ENCODE measurements at regions not wholly inside any gene's neighbourhood (a gene's known extent, or its start where the extent isn't known, plus 50 kb on each side); places are given as distances from the start of the nearest gene placed in this dataset.

DNA sequence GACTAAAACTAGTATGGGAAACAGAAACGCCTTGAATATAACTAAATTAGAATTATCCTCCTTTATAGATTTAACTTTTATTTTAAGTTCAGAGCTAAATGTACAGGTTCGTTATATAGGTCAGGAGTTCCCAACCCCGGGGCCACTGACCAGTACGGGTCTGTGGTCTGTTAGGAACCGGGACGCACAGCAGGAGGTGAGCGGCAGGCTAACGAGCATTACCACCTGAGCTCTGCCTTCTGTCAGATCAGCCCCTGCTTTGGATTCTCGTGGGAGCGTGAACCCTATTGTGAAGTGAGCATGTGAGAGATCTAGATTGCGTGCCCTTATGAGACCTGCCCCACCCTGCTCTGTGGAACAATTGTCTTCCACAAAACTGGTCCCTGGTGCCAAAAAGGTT is 51.0 kb downstream of the FAT4 start:
- no peak for DNase-seq

DNA sequence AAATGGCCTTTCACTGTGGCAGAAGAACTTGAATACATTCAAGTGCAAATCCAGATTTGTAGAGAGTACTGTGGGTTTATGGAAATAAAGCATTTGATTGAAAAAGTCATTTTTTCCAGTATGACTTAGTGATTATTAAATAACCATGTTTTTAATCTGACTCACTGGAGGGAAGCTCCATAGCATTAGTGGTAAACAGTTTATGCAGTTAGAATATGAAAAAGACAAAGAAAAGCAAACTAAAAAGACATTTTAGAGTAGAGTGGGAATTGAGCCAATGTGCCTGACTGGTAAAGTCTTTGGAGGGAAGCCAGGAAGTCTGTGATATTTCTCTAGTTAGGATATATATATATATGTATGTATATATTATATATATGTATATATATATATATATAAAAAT is 53.4 kb downstream of the FAT4 start:
- DNase-seq, result no peak

DNA sequence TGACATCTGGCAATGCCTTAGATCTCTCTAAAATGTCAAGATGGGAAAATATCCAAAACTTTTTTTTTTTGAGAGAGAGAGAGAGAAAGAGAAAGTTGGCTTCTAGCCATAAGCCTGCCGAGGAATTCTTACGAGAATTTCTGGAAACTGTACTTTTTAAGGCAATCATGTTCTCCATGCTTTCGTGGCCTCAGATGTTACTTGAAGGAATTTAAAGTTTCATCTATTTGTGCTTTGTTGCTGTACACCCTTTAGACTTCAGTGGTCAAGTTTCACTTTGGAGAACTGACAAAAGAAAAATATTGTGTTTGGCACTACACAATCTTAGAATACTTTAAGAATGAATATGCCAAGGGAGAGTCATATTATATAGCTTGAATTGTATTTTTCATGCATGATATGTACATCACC is 53.9 kb downstream of the FAT4 start:
- no peak for DNase-seq

DNA sequence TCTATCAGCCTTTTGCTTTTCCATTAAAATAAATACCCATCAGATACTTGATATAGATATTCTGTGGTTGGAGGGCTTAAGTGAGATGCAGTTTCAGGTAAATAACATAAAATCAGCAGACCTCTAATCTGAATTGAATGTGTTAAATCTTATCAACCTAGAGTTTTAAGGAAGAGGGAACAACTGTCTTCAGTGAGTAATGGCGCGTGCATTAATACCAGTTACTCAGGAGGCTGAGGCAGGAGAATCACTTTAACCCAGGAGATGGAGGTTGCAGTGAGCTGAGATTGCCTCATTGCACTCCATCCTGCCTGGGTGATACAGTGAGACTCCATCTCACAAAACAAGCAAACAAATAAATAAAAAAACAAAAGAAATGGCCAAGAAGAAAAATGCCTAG is 54.3 kb downstream of the FAT4 start:
- no peak for DNase-seq

DNA sequence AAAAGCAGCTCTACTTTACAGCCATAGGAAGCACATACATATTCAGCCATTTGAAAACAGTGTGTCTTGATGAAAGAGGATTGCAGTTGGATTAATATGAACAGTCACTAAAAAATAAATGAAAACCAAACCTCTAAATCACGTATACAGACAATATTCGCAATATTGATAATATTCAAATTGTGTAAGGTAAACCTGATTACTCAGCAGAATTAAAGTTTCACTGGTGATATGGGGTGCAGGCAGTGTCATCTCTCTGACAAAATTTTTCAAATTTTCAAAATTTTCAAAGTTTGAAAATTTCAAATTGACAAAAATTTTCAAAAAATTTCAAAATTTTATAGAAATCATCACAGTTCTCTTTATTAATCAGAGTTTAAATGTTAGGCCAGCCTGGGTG is 55.7 kb downstream of the FAT4 start:
- no peak for DNase-seq

GRCh38 chr4:125382995-125383394 is 68.2 kb downstream of the FAT4 start:
- no peak for DNase-seq

DNA sequence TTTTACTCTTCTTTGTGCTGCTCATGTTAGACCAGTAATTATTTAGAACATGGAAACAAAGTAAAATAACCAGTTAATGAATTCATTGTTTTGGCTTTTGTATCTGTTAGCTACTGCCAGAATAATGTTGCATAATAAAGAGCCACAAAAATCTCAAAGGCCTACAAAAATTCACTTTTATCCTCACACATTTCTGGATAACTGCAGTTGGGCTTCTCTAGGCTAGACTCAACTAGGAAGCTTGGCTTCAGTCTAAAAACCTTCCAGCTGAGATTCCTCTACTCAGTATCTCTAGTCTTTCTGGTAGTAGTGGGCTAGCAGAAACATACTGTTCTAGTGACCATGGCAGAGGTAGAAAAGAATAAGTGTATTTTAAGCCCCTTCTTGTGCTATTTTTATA is 73.0 kb downstream of the FAT4 start:
- no peak for DNase-seq

- no peak for DNase-seq
These were observed 73.9 kb downstream of the FAT4 start for GRCh38 chr4:125388613-125389012.

- DNase-seq, result no peak
These were observed 75.0 kb downstream of the FAT4 start for GRCh38 chr4:125389713-125390112.

DNA sequence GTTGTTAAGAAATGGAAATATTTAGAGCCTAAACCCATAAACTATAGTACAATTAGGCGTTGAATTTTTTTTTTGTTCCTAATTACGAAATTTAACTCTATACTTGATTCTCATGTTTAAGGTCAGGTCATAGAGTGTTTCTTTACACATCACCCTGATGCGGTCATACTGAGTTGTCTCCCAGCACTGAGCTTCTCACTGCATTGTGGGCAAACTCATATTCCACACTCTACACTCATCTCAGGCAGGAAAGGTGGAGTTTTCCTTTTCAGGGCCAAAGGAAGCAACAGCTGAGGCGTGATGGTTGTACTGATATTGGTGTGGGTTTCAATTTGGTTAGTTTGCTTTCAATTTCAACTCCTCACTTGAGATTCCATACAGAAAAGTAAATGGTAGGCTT is 75.4 kb downstream of the FAT4 start:
- DNase-seq, result no peak

GRCh38 chr4:125390727-125391126 is 76.0 kb downstream of the FAT4 start:
- DNase-seq, result no peak

GRCh38 chr4:125392694-125393093 is 77.9 kb downstream of the FAT4 start:
- DNase-seq, result no peak

GRCh38 chr4:125393825-125394224 is 79.1 kb downstream of the FAT4 start:
- no peak for DNase-seq

DNA sequence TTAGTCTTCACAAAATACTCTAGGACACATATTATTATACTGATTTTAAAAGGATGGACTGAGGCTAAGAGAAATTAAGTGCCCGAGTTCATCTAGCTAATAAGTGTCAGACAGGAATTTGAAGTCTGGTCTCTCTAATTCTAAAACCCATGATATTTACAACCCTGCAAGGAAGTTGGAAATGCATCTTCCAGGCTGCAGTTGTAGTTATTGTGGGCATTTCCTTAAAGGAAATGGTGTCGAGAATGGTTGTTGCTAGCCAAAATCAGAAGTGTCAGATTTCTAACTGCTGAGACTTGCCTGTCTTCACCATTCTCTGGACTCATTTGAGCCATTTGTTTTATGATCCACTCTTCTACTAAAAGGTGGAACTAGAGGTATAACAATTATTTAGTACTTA is 82.5 kb downstream of the FAT4 start:
- peak in 1 of 2 experiments; percentile 1 for DNase-seq

- DNase-seq, result no peak
These were observed 83.7 kb downstream of the FAT4 start for GRCh38 chr4:125398263-125399002.

DNA sequence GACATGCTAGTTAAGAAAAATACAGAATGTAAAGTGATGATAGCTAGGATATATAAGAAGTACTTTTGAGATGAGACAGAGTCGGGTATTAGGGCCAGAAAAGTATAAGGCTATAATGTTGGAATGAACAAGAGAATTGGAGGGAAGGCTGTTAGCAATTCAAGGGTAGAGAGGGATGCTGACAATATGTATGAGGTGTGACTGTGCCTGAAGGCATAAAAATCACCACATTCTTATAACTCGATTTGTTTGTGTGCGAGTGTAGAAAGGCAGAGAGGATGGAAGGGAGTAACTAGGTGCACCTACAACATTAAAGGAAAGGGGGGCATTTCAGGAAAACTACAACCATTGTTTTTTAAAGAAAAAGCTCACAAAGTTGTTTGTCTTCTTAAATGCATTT is 86.0 kb downstream of the FAT4 start:
- no peak for DNase-seq

DNA sequence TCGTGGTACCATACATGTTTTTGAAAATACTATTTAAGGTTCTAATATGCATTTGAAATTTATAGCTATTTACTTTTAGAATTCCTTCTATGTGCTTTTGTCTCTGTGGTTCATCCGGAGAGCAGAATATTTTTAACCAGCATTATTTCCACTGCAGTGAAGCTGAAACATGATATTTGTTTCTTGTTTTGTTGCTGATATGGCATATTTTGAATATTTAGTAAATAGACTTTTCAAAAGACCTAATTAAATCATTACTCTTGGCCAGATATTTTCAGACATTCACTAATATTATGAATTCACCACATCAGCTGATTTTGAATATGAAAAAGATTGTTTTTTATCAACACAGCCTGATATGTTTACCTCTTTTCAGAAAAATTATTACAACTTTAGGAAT is 87.0 kb downstream of the FAT4 start:
- no peak for DNase-seq

GRCh38 chr4:125420526-125420925 is 105.8 kb downstream of the FAT4 start:
- no peak for DNase-seq

DNA sequence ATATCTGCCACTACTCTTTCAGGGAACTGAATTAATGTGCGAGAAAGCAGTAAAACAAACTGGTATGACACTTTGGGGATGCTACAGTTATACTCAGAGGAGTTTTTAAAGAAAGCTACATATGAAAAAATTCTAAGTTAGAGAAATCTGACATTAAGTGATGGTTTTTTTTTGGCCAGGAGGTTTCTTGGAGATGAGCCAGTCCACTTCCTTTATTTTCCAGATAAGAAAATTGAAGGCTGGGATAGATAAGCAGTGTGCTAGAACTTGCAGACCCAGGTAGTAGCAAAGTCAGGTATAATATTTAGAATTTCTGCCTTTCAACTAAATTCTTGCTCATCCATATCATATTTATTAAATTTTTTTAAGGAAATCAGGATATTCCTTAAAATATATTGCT is 106.8 kb downstream of the FAT4 start:
- no peak for DNase-seq

GRCh38 chr4:125423124-125423523 is 108.4 kb downstream of the FAT4 start:
- DNase-seq, result no peak

DNA sequence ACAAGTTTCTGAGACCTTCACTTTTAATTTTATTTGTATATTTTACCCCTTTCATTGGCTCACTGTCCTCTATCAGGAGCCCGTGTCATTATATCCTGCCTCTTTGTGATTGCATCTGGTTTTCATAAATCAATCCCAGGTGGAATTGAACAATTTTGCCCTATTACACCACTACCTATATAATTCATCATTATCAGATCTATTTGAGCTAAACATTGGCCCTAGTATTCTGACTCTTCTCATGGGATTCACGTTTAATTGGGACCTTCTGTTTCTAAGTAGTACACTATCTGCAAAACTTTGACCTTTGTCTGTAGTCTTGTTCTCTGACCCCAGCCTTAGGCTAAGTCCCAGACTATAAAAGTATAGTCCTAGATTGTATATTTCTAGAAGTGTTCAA is 114.1 kb downstream of the FAT4 start:
- no peak for DNase-seq

DNA sequence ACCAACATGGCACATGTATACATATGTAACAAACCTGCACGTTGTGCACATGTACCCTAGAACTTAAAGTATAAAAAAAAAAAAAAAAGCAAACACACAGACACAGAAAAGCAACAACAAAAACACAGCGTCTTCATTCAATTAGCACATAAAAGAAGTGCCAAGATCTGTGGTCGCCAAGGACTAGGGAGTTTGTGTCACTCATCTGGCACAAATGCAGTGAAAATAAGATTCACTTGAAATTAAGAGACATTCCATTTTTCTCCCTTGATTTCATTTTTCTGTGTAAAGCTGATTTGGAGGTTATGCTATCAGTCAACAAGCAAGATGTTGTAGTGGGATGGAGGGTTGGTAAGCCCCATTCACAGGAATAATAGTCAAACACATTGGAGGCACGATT is 115.3 kb downstream of the FAT4 start:
- DNase-seq, result no peak

DNA sequence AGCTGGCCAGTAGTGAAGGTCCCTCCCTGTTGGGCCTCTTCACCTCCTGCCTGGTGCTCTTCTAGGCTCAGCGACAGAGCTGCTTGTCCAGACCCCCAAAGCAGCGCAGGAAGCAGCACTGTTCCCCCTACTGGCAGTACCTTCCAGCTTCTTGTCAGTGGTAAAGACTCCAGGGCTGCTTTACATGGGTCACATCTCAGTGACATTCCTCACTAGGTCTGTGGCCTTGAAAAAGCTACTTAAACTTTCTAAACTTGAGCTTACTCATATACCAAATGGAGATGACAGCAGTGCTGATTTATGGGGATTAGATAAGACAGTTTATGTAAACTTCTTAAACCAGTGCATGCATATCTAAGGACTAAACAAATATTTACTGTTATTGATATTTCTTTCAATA is 117.3 kb downstream of the FAT4 start:
- no peak for DNase-seq

DNA sequence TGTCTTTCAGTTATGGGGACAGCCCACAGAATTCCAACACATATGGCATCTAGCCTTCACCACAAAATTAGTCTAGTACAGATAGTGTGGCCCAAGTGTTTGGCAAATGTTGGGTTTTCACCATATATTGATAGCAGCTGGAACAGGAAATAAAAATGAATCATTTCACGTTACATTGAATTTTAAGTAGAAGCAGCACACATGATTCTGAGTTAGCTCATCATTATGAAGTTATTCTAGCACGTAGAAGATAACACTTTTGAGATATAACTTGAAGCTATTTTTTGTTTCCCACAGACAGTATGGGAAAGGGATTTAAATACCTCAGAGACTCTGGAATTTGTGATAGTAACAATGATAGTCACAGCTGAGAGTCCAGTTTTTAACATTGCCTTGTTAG is 118.7 kb downstream of the FAT4 start:
- DNase-seq, result no peak

- DNase-seq, result no peak
These were observed 119.4 kb downstream of the FAT4 start for GRCh38 chr4:125434136-125434535.

GRCh38 chr4:125440814-125441213 is 126.1 kb downstream of the FAT4 start:
- DNase-seq, result no peak

Measured in Kasumi-1 (cell line).